22Rv1 (cell line): ENCODE measurements at regions not wholly inside any gene's neighbourhood (a gene's known extent, or its start where the extent isn't known, plus 50 kb on each side); places are given as distances from the start of the nearest gene placed in this dataset.

Source experiments
- ZFX ChIP-seq: fragments of 450-650 bp; IDR thresholded peaks from 2 replicates; pipeline ENCODE4 v1.6.1; 2017; ENCODE audit warnings: antibody characterized with exemption, borderline replicate concordance
- TF ChIP-seq, protein P1 (sequence below): fragments of 450-650 bp; IDR thresholded peaks from 2 replicates; pipeline ENCODE4 v1.5.1; 2017; ENCODE audit warnings: mild to moderate bottlenecking

DNA sequence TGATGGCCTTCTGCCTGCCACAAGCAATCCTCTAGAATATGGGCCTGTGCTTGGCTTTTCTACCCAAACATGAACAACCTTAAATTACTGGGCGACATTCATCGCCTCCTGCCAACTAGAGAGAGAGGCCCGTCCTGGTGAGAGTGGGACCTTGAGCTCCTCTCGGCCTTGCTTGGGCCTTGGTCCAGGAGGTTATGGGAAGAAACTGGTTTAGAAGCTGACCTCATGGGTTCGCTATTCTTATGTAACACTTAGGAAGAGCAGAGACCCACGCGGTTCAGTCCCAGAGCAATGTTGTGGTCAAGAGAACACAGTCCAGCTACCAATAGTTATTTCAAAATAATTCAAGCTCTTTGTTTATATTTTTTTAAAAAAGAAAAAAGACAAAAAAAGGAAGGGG lies 176.3 kb upstream of the ZNF32 start:
- TF ChIP-seq, protein P1, sequence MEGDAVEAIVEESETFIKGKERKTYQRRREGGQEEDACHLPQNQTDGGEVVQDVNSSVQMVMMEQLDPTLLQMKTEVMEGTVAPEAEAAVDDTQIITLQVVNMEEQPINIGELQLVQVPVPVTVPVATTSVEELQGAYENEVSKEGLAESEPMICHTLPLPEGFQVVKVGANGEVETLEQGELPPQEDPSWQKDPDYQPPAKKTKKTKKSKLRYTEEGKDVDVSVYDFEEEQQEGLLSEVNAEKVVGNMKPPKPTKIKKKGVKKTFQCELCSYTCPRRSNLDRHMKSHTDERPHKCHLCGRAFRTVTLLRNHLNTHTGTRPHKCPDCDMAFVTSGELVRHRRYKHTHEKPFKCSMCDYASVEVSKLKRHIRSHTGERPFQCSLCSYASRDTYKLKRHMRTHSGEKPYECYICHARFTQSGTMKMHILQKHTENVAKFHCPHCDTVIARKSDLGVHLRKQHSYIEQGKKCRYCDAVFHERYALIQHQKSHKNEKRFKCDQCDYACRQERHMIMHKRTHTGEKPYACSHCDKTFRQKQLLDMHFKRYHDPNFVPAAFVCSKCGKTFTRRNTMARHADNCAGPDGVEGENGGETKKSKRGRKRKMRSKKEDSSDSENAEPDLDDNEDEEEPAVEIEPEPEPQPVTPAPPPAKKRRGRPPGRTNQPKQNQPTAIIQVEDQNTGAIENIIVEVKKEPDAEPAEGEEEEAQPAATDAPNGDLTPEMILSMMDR = no peak
- TF ChIP-seq ZFX = no peak
